Stimulated activated CD4-positive, alpha-beta T cell treated with anti-CD3 and anti-CD28 coated beads, Interleukin-12 subunit alpha, Interleukin-12 subunit beta, amount 100 ng/mL, for 48 hours (primary cell): ENCODE measurements at regions not wholly inside any gene's neighbourhood (a gene's known extent, or its start where the extent isn't known, plus 50 kb on each side); places are given as distances from the start of the nearest gene placed in this dataset.
"Not testable (repeated sequence)": the region's sequence is repeated elsewhere in the genome, so short reads cannot be mapped to it uniquely, and the experiment has no call there.

Experiments
- DNase-seq, 3 donors: peaks; one replicate each; pipeline ENCODE4 v3.0.0-alpha.2; 2020; ENCODE audit warnings: low read depth in 2 of 3, low spot score in 1 of 3

- DNase-seq: no peak
Observed at GRCh38 chr22:49015459-49015858, 812.2 kb downstream of the BRD1 start.

- DNase-seq: no peak
Observed at GRCh38 chr22:49014227-49015201, 813.2 kb downstream of the BRD1 start.

- DNase-seq: no peak
Observed at GRCh38 chr22:49013707-49014106, 814.0 kb downstream of the BRD1 start.

- no peak for DNase-seq
Observed at GRCh38 chr22:49012712-49013395, 814.8 kb downstream of the BRD1 start.

GRCh38 chr22:49011769-49012648, 815.7 kb downstream of the BRD1 start:
- DNase-seq: no peak

- DNase-seq: no peak
Observed at GRCh38 chr22:49011379-49011768, 816.3 kb downstream of the BRD1 start.

DNA sequence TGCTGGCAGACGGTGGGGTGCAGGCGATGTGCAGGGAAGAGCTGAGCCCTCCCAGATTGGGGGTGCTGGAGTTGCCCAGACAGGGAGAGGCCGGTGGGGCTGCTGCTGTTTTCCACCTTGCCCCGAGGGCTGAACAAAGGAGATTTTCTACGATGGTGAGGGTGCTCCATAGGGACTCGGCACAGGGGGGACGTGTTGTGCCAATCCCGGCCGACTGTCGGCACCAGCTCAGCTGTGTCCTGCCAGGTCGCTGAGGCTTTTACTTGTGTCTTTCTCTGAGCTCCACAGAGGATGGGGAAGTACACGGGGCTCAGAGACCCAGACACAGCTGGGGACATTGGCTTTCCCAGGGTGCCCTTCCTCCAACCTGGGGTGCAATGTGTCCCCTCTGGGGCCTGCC, 816.8 kb downstream of the BRD1 start:
- DNase-seq: no peak

DNA sequence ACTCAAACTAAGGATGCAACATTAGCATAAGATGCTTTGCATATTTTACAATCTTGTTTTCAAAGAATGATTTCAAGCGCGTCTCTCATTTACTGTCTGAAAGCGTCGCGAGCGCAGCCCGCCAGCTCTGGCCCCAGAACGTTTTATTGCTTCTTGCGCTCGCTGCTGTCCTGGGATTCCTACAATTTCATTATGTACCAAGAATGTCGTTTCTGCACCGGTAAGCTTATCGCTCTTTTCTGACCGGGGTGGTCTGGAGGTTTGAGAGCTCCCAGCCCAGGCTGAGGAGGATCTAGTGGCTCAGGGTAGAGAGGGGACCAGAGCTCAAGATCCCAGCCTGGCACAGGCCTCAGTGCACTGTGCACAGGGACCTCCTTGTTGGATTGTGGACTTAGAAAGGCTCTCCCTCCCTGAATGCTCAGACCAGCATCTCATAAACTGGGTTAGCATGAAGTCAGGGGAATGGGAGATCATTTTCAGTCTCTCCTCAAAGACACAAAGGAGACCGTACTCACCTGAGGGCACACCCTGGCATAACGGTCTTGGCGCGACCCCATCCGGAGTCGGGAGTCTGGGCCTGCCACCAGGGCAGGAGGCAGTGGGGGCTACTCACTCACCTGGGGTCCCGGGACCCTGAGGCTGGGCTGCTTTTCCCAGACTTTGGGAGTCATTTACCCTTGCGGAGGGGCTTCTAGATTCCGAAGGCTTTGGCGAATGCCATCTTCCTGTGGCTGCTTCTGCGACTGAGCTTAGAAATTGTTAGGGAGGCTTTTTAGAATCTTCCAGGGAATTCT, 817.4 kb downstream of the BRD1 start:
- DNase-seq: no peak

GRCh38 chr22:49009359-49010063, 818.2 kb downstream of the BRD1 start:
- DNase-seq: no peak

DNA sequence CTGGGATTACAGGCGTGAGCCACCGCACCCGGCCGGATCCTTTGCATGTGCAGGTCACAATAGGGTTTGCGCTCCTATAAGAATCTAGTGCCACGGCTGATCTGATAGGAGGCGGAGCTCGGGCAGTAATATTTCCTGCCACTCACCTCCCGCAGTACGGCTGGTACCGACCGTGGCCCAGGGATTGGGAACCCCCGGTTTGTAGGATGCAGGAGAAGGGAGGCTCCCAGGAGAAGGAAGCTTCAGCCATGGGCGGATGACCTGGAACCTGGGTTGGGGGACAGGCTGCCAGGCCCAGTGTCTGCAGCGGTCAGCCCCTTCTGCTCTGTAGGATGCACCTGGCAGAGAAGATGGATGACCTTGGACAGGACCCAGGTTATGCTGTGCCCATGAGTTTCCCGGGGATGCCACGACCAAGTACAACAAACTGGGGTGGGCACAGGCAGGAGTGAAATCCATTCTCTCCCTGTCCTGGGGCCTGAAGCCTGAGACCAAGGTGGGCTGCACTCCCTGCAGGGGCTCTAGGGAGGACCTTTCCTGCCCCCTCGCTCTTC, 818.9 kb downstream of the BRD1 start:
- no peak for DNase-seq

DNA sequence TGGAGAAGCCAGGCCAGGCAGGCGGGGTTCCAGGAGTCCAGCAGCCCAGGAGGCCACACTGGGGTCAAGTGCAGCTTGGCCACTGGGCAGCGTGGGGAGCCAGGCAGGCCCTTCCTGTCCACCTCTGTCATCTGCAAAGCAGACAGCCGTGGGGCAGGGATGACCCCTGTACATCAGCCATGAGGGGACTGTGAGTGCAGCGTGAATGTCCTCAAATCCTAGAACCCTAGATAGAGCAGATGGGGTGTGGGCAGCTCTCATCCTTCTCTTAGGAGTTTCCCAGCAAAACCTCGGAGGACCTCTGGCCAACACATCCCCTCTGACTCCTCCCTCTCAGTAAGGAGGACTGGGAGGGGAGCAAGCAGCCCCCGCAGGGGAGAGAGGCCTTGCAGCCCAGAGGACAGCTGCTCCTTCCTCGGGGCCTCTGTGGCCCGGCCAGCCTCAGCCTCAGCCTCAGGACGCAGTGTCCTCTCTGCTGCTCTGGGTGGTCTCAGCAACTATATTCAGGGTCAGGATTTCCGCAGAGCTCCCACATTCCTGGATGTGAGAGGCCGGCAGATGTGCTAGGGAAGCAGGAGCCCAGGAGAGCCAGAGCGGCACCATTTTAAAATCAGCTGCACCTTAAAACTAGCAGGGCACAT, 820.5 kb downstream of the BRD1 start:
- no peak for DNase-seq

- no peak for DNase-seq
Observed at GRCh38 chr22:49006207-49007012, 821.3 kb downstream of the BRD1 start.

DNA sequence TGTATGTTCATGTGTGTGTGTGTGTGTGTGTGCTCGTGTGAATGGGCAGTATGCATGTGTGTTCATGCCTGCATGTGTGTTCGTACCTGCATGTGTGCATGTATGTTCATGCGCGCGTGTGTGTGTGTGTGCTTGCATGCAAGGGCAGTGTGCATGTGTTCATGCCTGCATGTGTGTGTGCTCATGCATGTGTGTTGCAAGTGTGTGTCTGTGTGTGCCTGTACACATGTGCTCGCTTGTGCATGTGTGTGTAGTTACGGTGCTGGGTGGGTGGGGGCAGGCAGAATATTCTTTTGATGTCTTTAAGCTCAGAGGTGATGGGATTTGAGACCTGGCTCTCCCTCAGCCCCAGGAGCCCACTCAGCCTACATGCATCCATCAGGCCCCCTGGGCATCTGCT, 822.1 kb downstream of the BRD1 start:
- DNase-seq: no peak

DNA sequence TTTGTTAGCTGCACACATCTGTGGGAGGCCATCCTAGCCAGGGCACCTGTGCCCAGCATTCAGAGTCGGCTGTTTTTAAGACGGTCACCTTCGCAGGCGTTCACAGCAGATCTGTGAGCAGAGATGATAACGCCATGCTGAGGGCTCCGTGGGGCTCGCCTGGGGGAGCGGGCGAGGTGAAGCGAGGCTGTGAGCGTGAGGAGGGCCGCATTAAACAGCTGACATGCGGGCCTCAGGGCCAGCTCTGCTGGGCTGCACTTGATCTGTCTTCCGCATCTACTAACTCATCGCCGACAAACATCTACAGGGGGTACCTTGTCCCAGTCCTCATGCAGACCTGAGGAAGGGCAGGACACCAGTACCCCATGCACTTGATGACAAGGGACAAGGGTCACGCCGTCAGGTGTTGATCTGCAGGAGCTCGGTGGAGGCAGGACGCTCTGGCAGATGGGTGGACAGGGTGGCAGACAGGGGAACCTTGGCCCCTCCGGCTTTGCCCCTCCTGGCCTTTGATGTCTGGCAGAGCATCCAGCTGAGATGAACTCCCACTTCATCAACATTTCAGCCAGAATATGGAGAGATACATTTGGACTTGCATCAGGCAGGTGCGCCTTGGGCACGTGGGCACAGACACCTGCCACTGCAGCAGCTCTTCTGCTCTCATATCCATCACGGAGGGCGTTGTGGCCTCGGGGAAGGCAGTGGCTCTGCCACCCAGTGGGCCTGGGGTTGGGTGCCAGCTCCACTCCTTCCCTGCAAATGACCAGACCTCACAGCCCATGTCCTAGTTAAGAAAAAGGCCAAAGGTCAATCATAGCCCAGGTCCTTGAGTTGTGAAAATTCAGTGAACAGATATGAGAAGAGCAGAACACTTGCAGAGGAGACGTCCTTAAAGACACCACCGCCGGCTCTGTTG, 822.9 kb downstream of the BRD1 start:
- DNase-seq: no peak

DNA sequence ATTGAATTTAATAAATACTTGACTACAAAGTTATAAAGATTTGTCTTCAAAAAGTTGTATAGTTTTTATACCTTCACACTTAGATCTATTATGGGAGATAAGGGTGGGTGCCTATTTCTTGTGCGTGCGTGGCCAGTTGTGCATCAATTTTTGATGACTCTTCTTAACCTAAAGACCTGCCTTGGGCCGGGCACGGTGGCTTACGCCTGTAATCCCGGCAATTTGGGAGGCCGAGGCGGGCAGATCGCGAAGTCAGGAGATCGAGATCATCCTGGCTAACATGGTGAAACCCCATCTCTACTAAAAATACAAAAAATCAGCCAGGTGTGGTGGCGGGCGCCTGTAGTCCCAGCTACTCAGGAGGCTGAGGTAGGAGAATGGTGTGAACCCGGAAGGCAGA, 830.1 kb downstream of the BRD1 start:
- not testable (repeated sequence) for DNase-seq

GRCh38 chr22:48993655-48994054, 834.0 kb downstream of the BRD1 start:
- DNase-seq: no peak

- no peak for DNase-seq
Observed at GRCh38 chr22:48984639-48985038, 843.0 kb downstream of the BRD1 start.
